ENCODE measurements at regions not wholly inside any gene's neighbourhood (a gene's known extent, or its start where the extent isn't known, plus 50 kb on each side); places are given as distances from the start of the nearest gene placed in this dataset.

- H3K4me3 ChIP-seq (ENCODE audit: low read depth, low read length): no peak overlapping the region
- TF ChIP-seq, protein P1, sequence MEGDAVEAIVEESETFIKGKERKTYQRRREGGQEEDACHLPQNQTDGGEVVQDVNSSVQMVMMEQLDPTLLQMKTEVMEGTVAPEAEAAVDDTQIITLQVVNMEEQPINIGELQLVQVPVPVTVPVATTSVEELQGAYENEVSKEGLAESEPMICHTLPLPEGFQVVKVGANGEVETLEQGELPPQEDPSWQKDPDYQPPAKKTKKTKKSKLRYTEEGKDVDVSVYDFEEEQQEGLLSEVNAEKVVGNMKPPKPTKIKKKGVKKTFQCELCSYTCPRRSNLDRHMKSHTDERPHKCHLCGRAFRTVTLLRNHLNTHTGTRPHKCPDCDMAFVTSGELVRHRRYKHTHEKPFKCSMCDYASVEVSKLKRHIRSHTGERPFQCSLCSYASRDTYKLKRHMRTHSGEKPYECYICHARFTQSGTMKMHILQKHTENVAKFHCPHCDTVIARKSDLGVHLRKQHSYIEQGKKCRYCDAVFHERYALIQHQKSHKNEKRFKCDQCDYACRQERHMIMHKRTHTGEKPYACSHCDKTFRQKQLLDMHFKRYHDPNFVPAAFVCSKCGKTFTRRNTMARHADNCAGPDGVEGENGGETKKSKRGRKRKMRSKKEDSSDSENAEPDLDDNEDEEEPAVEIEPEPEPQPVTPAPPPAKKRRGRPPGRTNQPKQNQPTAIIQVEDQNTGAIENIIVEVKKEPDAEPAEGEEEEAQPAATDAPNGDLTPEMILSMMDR (IDR thresholded peaks at IDR 0.05; ENCODE audit: low read depth, low read length): no peak
Observed at GRCh38 chr11:127074151-127074761, 73.7 kb upstream of the KIRREL3 start.

- H3K4me3 ChIP-seq (ENCODE audit: low read depth, low read length): no peak overlapping the region
Observed at GRCh38 chr11:127073621-127074020, 73.1 kb upstream of the KIRREL3 start.

DNA sequence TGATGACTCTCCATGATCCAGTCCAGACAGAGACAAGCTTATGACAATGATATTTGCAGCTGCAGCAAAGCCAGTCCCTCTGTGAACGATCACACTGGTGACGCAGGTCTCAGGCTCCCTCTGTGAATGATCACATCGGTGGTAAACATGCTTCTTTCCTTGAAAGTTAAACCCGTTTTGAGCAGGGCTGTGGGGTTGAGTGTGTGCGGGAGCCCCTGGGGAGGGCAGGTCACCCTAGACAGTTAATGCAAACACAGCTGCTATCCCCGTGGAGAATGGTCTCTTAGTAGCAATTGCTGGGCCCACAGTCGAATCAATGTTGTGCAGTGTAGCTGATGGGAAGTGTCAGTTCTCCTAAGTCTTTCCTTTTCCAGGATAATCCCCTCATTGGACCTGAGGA lies 71.0 kb upstream of the KIRREL3 start:
- H3K4me3 ChIP-seq (ENCODE audit: low read depth, low read length): no peak overlapping the region
- TF ChIP-seq, protein P1 (IDR thresholded peaks at IDR 0.05; ENCODE audit: low read depth, low read length): no peak

More at GRCh38 chr11:127073621-127074020, 73.1 kb upstream of the KIRREL3 start:
- TF ChIP-seq, protein P1 (IDR thresholded peaks at IDR 0.05; ENCODE audit: low read depth, low read length): no peak

GRCh38 chr11:127070808-127071207 lies 70.2 kb upstream of the KIRREL3 start:
- TF ChIP-seq, protein P1 (IDR thresholded peaks at IDR 0.05; ENCODE audit: low read depth, low read length): no peak
- H3K4me3 ChIP-seq (ENCODE audit: low read depth, low read length): no peak overlapping the region

- TF ChIP-seq, protein P1 (IDR thresholded peaks at IDR 0.05; ENCODE audit: low read depth, low read length): no peak
- H3K4me3 ChIP-seq (ENCODE audit: low read depth, low read length): no peak overlapping the region
Observed at GRCh38 chr11:127066401-127067090, 66.0 kb upstream of the KIRREL3 start.

DNA sequence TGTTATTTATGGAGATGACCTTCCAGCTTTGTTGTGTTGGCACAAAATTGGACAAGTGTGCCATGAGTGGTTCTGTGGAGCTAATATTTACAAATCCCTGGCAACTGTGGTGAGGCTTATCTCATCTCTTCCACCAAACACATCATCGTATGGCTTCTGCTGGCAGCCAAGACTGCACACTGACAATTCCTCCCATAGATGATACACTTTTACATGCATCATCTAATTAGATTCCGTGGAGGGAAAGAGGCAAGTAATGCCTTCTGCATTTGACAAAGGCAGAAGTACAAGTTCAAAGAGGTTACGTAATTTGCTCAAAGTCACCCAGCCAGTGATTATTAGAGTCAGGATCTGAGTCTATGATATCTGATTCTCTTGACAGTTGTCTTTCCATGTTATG lies 62.7 kb upstream of the KIRREL3 start:
- TF ChIP-seq, protein P1 (IDR thresholded peaks at IDR 0.05; ENCODE audit: low read depth, low read length): no peak
- H3K4me3 ChIP-seq (ENCODE audit: low read depth, low read length): no peak overlapping the region

DNA sequence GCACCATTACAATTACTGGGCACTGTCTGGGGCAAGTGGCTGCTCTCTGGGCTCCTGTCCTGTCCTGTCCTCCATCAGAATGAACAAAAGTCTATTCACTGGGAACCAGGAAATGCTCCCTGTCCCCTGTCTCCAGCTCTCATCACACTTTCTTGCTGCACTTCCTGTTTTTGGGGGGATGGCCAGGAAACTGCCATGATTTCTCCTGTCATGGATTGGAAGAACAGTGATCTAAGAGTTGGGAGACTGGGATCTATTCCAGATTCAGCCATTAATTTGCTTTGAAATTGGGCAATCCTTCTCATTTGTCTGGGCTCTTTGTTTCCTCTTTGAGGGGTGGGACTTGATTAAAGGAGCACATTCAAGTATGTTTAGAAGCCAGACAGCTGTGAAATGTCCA lies 61.4 kb upstream of the KIRREL3 start:
- TF ChIP-seq, protein P1 (IDR thresholded peaks at IDR 0.05; ENCODE audit: low read depth, low read length): no peak
- H3K4me3 ChIP-seq (ENCODE audit: low read depth, low read length): no peak overlapping the region

Data from WI38 (cell line).